NCI-H2196 (cell line): ENCODE measurements at regions not wholly inside any gene's neighbourhood (a gene's known extent, or its start where the extent isn't known, plus 50 kb on each side); places are given as distances from the start of the nearest gene placed in this dataset.
"Not testable (repeated sequence)": the region's sequence is repeated elsewhere in the genome, so short reads cannot be mapped to it uniquely, and the experiment has no call there.

Experiments
- DNase-seq: peaks from one replicate; lab custom pipeline; 2025; ENCODE audit not compliant: unreplicated experiment; lab: John Stamatoyannopoulos, UW

DNA sequence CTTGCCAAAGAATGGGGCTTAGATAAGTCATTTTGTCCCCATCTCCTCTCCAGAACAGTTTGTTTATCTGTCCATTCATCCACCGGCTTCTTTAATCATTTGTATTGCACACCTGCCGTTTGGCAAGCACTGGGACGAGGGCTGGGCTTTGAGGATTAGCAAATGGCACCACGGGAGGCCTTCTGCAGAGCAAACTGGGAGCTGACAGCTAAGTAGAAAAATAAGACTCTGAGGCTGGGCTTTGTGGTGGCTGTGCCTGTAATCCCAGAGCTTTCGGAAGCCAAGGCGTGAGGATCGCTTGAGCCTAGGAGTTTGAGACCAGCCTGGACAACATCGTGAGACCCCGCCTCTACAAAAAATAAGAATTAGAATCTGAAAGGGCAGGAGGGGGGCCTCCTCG, 203.9 kb downstream of the NPIPB11 start:
- DNase-seq: peak; percentile 60

- DNase-seq: not testable (repeated sequence)
Observed at GRCh38 chr16:29202025-29202632, 204.4 kb downstream of the NPIPB11 start.

GRCh38 chr16:29201296-29202024, 205.1 kb downstream of the NPIPB11 start:
- peak; percentile 15 for DNase-seq

GRCh38 chr16:29200681-29201080, 205.8 kb downstream of the NPIPB11 start:
- DNase-seq: not testable (repeated sequence)

- not testable (repeated sequence) for DNase-seq
Observed at GRCh38 chr16:29200135-29200601, 206.3 kb downstream of the NPIPB11 start.

DNA sequence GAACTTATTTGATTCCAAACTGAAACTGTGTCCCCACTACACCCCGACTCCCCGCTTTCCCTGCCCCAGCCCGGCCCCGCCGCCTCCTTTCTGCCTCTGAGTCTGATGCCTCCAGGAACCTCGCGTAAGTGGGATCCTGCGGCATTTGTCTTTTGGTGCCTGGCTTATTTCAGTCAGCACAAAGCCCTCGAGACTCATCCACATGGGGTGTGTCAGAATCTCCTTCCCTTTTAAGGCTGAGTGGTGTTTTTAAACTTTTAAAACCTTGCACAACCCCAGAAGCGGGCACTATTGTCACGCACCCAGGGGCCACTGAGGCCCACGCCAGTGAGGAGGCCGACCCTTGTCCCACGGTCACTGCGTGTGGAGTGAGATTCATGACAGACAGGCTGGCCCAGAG, 206.9 kb downstream of the NPIPB11 start:
- DNase-seq: not testable (repeated sequence)

- DNase-seq: no peak
Observed at GRCh38 chr16:29198731-29199521, 207.6 kb downstream of the NPIPB11 start.

DNA sequence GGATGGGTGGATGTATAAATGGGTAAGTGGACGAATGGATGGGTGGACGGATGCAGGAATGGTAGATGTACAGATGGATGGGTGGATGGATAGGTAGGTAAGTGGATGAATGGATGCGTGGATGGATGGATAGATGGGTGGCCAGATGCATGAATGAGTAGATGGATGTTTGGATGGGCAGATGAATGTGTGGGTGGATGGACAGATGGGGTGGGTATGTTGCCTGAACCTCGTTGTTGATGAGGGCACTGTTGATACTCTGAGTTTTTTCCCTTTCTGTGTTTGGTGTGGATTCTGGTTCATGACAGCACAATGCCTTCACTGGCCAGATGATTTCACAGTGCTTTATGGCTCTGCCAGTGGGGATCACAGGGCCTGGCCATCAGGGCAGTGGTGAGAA, 208.3 kb downstream of the NPIPB11 start:
- no peak for DNase-seq

DNA sequence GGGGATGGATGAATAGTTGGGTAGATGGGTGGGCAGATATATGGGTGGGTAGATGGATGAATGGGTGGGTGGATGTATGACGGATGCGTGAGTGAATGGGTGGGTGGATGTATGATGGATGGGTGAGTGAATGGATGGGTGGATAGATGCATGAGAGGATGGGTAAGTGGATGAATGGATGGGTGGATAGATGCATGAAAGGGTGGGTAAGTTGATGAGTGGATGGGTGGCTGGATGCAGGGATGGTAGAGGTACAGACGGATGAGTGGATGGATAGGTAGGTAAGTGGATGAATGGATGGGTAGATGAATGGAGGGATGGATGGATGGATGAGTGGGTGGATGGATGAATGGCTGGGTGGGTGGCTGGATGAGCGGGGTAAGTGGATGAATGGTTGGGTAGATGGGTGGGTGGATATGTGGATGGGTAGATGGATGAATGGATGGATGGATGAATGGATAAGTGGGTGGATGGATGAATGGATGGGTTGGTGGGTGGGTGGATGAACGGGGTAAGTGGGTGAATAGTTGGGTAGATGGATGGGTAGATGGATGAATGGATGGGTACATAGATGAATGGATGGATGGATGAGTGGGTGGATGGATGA, 208.9 kb downstream of the NPIPB11 start:
- not testable (repeated sequence) for DNase-seq

GRCh38 chr16:29196746-29197145, 209.8 kb downstream of the NPIPB11 start:
- not testable (repeated sequence) for DNase-seq

GRCh38 chr16:29195116-29195872, 210.4 kb downstream of the LAT start:
- DNase-seq: not testable (repeated sequence)

- DNase-seq: not testable (repeated sequence)
Observed at GRCh38 chr16:29194185-29194844, 209.5 kb downstream of the LAT start.

GRCh38 chr16:29193634-29194033, 208.8 kb downstream of the LAT start:
- DNase-seq: not testable (repeated sequence)

DNA sequence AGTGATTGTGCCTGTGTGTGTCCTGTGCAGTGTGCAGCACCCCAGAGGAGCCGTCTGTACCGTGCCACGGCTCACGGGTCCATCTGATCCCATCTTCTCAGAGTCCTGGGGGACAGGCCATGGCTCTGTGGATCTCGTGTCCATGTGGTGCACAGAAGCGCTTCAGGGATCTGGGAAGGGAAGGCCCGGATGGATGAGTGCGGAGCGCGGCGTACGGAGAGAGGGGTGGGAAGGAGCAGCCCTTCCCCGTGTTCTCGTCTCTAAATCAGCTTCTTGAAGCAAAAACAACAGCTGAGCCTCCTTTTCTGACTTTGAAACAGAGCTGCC, 208.4 kb downstream of the LAT start:
- DNase-seq: not testable (repeated sequence)

GRCh38 chr16:29192329-29193247, 207.7 kb downstream of the LAT start:
- no peak for DNase-seq

DNA sequence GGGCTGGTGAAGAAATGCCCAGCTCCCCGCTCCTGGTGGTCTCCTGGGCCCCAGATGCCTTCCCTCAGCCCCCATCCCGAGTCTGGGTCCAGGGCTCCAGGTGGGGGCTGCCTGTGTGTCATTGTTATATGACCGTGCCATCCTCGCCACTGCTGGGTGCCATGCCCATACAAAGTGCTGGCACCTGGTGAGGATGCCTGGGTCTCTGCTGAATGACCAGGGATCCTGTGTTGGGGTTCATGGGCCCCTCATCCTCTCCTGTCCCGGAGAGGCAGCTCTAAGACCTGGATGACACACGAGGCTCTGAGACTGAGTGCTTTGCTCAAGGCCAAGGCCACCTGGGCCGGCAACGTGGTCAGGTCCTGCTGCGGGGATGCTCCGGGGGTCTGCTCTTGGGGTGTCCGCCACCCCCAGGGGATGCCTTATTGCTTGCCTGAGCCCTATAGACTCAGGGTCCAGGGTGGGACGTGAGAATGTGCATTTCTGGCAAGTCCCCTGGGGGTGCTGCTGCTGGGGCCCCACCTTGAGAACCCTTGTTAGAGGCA, 206.9 kb downstream of the LAT start:
- DNase-seq: not testable (repeated sequence)

DNA sequence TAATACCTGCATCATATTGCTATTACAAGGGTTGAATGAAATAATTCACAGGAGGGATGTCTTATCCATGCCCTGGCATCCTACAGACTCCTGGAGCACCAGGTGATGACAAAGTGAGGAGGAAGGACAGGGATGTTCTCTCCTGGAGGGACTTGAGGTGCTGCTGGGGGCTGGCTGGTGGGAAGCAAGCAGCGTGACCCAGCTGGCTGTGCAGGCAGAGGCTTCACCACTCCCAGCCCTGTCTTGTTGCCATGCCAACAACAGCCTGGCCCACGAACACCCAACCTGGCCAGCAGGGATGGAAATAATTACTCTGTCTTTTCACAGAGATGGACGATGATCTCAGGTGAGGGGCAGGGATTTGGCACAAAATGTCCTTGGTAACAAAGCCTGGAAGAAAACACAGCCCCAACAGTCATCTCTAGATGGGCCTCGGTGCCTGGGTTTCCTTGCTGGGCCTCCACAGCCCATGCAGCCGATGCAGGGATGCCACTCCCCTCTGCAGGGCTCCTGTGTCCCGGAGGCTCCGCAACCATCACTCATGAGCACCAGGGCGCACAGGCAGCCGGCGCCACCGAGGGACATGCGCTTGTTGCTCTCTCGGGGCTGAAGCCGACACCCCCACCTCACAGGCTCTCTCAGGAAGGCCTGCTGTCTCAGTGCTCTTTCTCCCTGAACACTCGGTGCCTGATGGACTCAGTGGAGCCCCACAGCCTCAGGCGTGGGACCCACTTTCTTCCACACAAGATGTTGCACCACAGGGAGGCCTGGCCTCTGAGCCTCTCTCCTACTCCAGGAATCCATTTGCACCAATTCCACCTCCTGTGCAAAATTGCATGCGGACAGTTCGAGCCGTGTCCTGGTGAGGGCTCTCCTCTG, 205.9 kb downstream of the LAT start:
- DNase-seq: not testable (repeated sequence)

DNA sequence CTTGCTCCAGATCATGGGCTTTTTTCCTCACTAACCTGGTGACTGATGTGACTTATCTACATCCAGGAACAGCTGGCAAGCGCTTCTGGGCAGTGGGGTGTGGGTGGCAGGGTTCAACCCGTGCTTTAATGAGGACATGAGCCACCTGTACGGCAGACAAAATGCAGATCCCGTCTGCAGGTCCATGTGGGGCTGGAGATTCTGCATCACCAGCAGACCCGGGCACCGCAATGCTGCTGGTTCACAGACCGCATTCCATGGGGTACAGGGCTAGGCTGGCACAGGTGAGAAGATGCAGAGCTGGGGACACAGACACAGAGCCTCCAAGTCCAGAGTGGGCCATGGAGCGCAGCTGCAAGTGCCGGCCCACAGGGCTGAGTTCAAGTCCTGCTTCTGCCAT, 204.0 kb downstream of the LAT start:
- not testable (repeated sequence) for DNase-seq
